SK-N-SH treated with all-trans-retinoic acid at 6 μM for 48 hours (cell line): ENCODE measurements at regions not wholly inside any gene's neighbourhood (a gene's known extent, or its start where the extent isn't known, plus 50 kb on each side); places are given as distances from the start of the nearest gene placed in this dataset.

ENCODE experiments used
- ATAC-seq: fragments of 200-7000 bp; cut with Tn5 transposase; 3 replicates; pipeline ENCODE4 v1.9.1; 2020; ENCODE audit warnings: mild to moderate bottlenecking, moderate library complexity
- ARNTL ChIP-seq: fragments of 450-650 bp; formaldehyde crosslinking; IDR thresholded peaks from 2 replicates; pipeline ENCODE4 v1.5.0; 2020; ENCODE audit warnings: low read depth, mild to moderate bottlenecking, moderate library complexity, borderline replicate concordance
- BACH2 ChIP-seq: fragments of 250-450 bp; sonication (Bioruptor Pico); IDR thresholded peaks from 2 replicates; pipeline ENCODE4 v1.9.0; 2021; ENCODE audit warnings: mild to moderate bottlenecking, borderline replicate concordance
- CREB5 ChIP-seq: fragments of 250-450 bp; sonication (Bioruptor Pico); IDR thresholded peaks from 2 replicates; pipeline ENCODE4 v1.5.1; 2020; ENCODE audit warnings: low read depth, mild to moderate bottlenecking, moderate library complexity
- CSDC2 ChIP-seq: fragments of 250-450 bp; sonication (Bioruptor Pico); IDR thresholded peaks from 2 replicates; pipeline ENCODE4 v1.5.0; 2020; ENCODE audit warnings: mild to moderate bottlenecking, moderate library complexity
- CSRNP3 ChIP-seq: fragments of 250-450 bp; sonication (Bioruptor Pico); IDR thresholded peaks from 2 replicates; pipeline ENCODE4 v1.5.1; 2021; ENCODE audit warnings: mild to moderate bottlenecking, moderate library complexity
- ESRRG ChIP-seq: fragments of 250-450 bp; sonication (Bioruptor Pico); IDR thresholded peaks from 2 replicates; pipeline ENCODE4 v1.6.1; 2021; ENCODE audit warnings: mild to moderate bottlenecking
- GLIS3 ChIP-seq: fragments of 250-450 bp; sonication (Bioruptor Pico); IDR thresholded peaks from 2 replicates; pipeline ENCODE4 v1.5.0; 2020; ENCODE audit warnings: mild to moderate bottlenecking, moderate library complexity
- ISL1 ChIP-seq: fragments of 250-450 bp; sonication (Bioruptor Pico); IDR thresholded peaks from 2 replicates; pipeline ENCODE4 v2.1.2; 2022; ENCODE audit warnings: mild to moderate bottlenecking, moderate library complexity
- OSR1 ChIP-seq: fragments of 250-450 bp; sonication (Bioruptor Pico); IDR thresholded peaks from 2 replicates; pipeline ENCODE4 v1.8.0; 2022; ENCODE audit warnings: moderate library complexity, mild to moderate bottlenecking, inconsistent platforms
- PATZ1 ChIP-seq: fragments of 250-450 bp; sonication (Bioruptor Pico); IDR thresholded peaks from 2 replicates; pipeline ENCODE4 v1.8.0; 2020; ENCODE audit warnings: mild to moderate bottlenecking, moderate library complexity, borderline replicate concordance
- POU6F1 ChIP-seq: fragments of 250-450 bp; sonication (Bioruptor Pico); IDR thresholded peaks from 2 replicates; pipeline ENCODE4 v1.8.0; 2021; ENCODE audit warnings: low read depth, mild to moderate bottlenecking, moderate library complexity, borderline replicate concordance
- PPARA ChIP-seq: fragments of 250-450 bp; sonication (Bioruptor Pico); IDR thresholded peaks from 2 replicates; pipeline ENCODE4 v1.5.0; 2020; ENCODE audit warnings: mild to moderate bottlenecking, borderline replicate concordance
- RARB ChIP-seq: fragments of 250-450 bp; sonication (Bioruptor Pico); IDR thresholded peaks from 2 replicates; pipeline ENCODE4 v1.8.0; 2021; ENCODE audit warnings: mild to moderate bottlenecking, moderate library complexity
- SNAI2 ChIP-seq: fragments of 250-450 bp; sonication (Bioruptor Pico); IDR thresholded peaks from 2 replicates; pipeline ENCODE4 v1.5.0; 2020; ENCODE audit warnings: mild to moderate bottlenecking, moderate library complexity
- TCF4 ChIP-seq: fragments of 250-450 bp; sonication (Bioruptor Pico); IDR thresholded peaks from 2 replicates; pipeline ENCODE4 v1.8.0; 2021; ENCODE audit warnings: mild to moderate bottlenecking, moderate library complexity, borderline replicate concordance
- TOX ChIP-seq: fragments of 250-450 bp; sonication (Bioruptor Pico); IDR thresholded peaks from 2 replicates; pipeline ENCODE4 v1.8.0; 2021; ENCODE audit warnings: mild to moderate bottlenecking, moderate library complexity, borderline replicate concordance
- TSHZ2 ChIP-seq: fragments of 250-450 bp; sonication (Bioruptor Pico); IDR thresholded peaks from 2 replicates; pipeline ENCODE4 v1.5.0; 2020; ENCODE audit warnings: mild to moderate bottlenecking, moderate library complexity
- ZC3H10 ChIP-seq: fragments of 250-450 bp; sonication (Bioruptor Pico); IDR thresholded peaks from 2 replicates; pipeline ENCODE4 v1.5.1; 2021; ENCODE audit warnings: mild to moderate bottlenecking, moderate library complexity
- ZFP3 ChIP-seq: fragments of 250-450 bp; sonication (Bioruptor Pico); IDR thresholded peaks from 2 replicates; pipeline ENCODE4 v1.5.0; 2020; ENCODE audit warnings: mild to moderate bottlenecking, moderate library complexity
- ZFP30 ChIP-seq: fragments of 450-650 bp; formaldehyde crosslinking; IDR thresholded peaks from 2 replicates; pipeline ENCODE4 v1.5.0; 2022; ENCODE audit warnings: mild to moderate bottlenecking, moderate library complexity
- ZNF565 ChIP-seq: fragments of 450-650 bp; formaldehyde crosslinking; conservative IDR thresholded peaks from 2 replicates; pipeline ENCODE4 v1.5.0; 2020; ENCODE audit warnings: low read depth, mild to moderate bottlenecking, moderate library complexity
- ZNF70 ChIP-seq: fragments of 450-650 bp; formaldehyde crosslinking; IDR thresholded peaks from 2 replicates; pipeline ENCODE4 v1.5.0; 2020; ENCODE audit warnings: mild to moderate bottlenecking, moderate library complexity
- ZNF8 ChIP-seq: fragments of 450-650 bp; formaldehyde crosslinking; IDR thresholded peaks from 2 replicates; pipeline ENCODE4 v1.5.0; 2020; ENCODE audit warnings: mild to moderate bottlenecking, moderate library complexity

- TF ChIP-seq ZFP30 (CRISPR knock-in tag) (no peak), CSDC2 (no peak)
These were observed 704.9 kb downstream of the DCDC2C start (continued) for GRCh38 chr2:4408321-4408720.

GRCh38 chr2:4412637-4413187 is 709.3 kb downstream of the DCDC2C start:
- TF ChIP-seq ZNF565 (CRISPR knock-in tag), result no peak
- no peak for TF ChIP-seq ZFP3
- no peak for TF ChIP-seq ZC3H10
- no peak for TF ChIP-seq SNAI2 (CRISPR knock-in tag)
- no peak for TF ChIP-seq BACH2 (CRISPR knock-in tag)
- TF ChIP-seq PPARA (CRISPR knock-in tag), result no peak
- no peak for TF ChIP-seq TCF4 (CRISPR knock-in tag)
- TF ChIP-seq OSR1 (CRISPR knock-in tag), result no peak
- no peak for TF ChIP-seq ARNTL (CRISPR knock-in tag)
- TF ChIP-seq POU6F1 (CRISPR knock-in tag), result no peak
- TF ChIP-seq ISL1 (CRISPR knock-in tag), result no peak
- no peak for TF ChIP-seq ESRRG
- no peak for TF ChIP-seq TOX (CRISPR knock-in tag)
- TF ChIP-seq CSDC2, result no peak
- TF ChIP-seq CSRNP3 (CRISPR knock-in tag), result no peak
- no peak for TF ChIP-seq ZNF70 (CRISPR knock-in tag)
- TF ChIP-seq CREB5 (CRISPR knock-in tag), result no peak
- TF ChIP-seq ZNF8 (CRISPR knock-in tag), result no peak
- TF ChIP-seq RARB, result no peak
- TF ChIP-seq, all 23 proteins: peak for 0
- no peak for ATAC-seq

- TF ChIP-seq TCF4 (CRISPR knock-in tag) (no peak), ESRRG (no peak)
- ATAC-seq, result no peak
These were observed 711.8 kb downstream of the DCDC2C start for GRCh38 chr2:4415171-4415570.

- no peak for ATAC-seq
- no peak for TF ChIP-seq CSRNP3 (CRISPR knock-in tag)
- TF ChIP-seq OSR1 (CRISPR knock-in tag), result no peak
- TF ChIP-seq POU6F1 (CRISPR knock-in tag), result no peak
- TF ChIP-seq TCF4 (CRISPR knock-in tag), result no peak
- TF ChIP-seq ISL1 (CRISPR knock-in tag), result no peak
- no peak for TF ChIP-seq GLIS3 (CRISPR knock-in tag)
- no peak for TF ChIP-seq CREB5 (CRISPR knock-in tag)
- TF ChIP-seq TSHZ2, result no peak
- no peak for TF ChIP-seq PPARA (CRISPR knock-in tag)
- TF ChIP-seq PATZ1 (CRISPR knock-in tag), result no peak
These were observed 712.5 kb downstream of the DCDC2C start for GRCh38 chr2:4415810-4416413.
